SH-SY5Y (cell line): ENCODE measurements at regions not wholly inside any gene's neighbourhood (a gene's known extent, or its start where the extent isn't known, plus 50 kb on each side); places are given as distances from the start of the nearest gene placed in this dataset.

Experiments used
- GATA2 ChIP-seq: IDR thresholded peaks from 2 replicates; pipeline ENCODE4 v1.6.1; 2011; ENCODE audit warnings: mild to moderate bottlenecking, low read depth, low read length
- GATA3 ChIP-seq: IDR thresholded peaks from 2 replicates; pipeline ENCODE4 v1.6.1; 2011; ENCODE audit warnings: low read depth, mild to moderate bottlenecking, low read length, moderate library complexity

- TF ChIP-seq GATA3 (no peak), GATA2 (no peak)
Measured at GRCh38 chr10:57336341-57336740, 931.4 kb downstream of the IPMK start.
